Pancreas (tissue), 10 donors: ENCODE measurements at regions not wholly inside any gene's neighbourhood (a gene's known extent, or its start where the extent isn't known, plus 50 kb on each side); places are given as distances from the start of the nearest gene placed in this dataset.

ENCODE experiments used
- ATAC-seq, 4 donors: fragments of 200-7000 bp; cut with Tn5 transposase; one replicate each; pipeline versions ENCODE4 v1.8.0 to v1.9.1; 2020; ENCODE audit warnings: mild to moderate bottlenecking in 4 of 4, moderate library complexity in 4 of 4
- DNase-seq, 6 donors: peaks; one replicate each; pipeline ENCODE4 v3.0.0-alpha.2; 2020
- FAIRE-seq: peaks from 2 replicates; lab custom pipeline; 2012; peaks lifted over from hg19 to GRCh38; lab: Jason Lieb, UNC
- H3K27ac ChIP-seq, 4 donors: fragments of 200-600 bp; sonication (generic); 1 replicate in 3 of 4; 2 replicates in 1 of 4; pipeline versions ENCODE4 v1.5.0 to v1.8.0; 2020
- H3K27me3 ChIP-seq, 4 donors: fragments of 200-600 bp; one replicate each; pipeline ENCODE4 v1.8.0; 2021
- H3K36me3 ChIP-seq, 3 donors: fragments of 200-600 bp; sonication (generic) in 1 of 3; one replicate each; pipeline versions ENCODE4 v1.5.0 to v1.8.0; 2020 to 2021
- H3K4me1 ChIP-seq, 3 donors: fragments of 200-600 bp; one replicate each; pipeline ENCODE4 v1.8.0; 2021
- H3K4me3 ChIP-seq, 4 donors: fragments of 200-600 bp; sonication (generic) in 2 of 4; one replicate each; pipeline versions ENCODE4 v1.5.0 to v1.8.0; 2020 to 2021
- H3K9me3 ChIP-seq, 4 donors: fragments of 200-600 bp; one replicate each; pipeline ENCODE4 v1.8.0; 2021
- CTCF ChIP-seq, 4 donors: fragments of 200-600 bp; sonication (generic) in 3 of 4; IDR thresholded peaks; one replicate each; pipeline versions ENCODE4 v1.5.0 to v1.8.0; 2021; ENCODE audit warnings: antibody characterized with exemption in 4 of 4
- WGBS, 2 donors: extraction: QIAGEN DNeasy Blood & Tissue Kit; methylation state at CpG; one replicate each; pipeline ENCODE4 v1.1.7; 2013; 5-methylcytosine and 5-hydroxymethylcytosine counted together
- intact Hi-C, 3 donors: fragments of 100-400 bp; cut with DNase I; formaldehyde crosslinking; loops; one replicate each; pipeline versions ENCODE4 v1.11.1 to v1.14.2; 2022
- donor health status: healthy with polysubstance abuse.
- donor health status: DM: no; HTN: no; CAD: no; lungs with moderate emphysema.
- donor health status: DM: no; HTN: no; CAD: no.
- donor health status: control.
- donor health status: control.
- donor health status: Bipolar disorder and iron deficiency.
- donor health status: DM: yes; HTN: yes; CAD: no.
- donor health status: DM: no; HTN: no; CAD: no.
- donor health status: DM: no; HTN: no; CAD: no.
- donor health status: DM: yes; HTN: yes; CAD: no.

GRCh38 chr3:162546910-162547309, 1050.3 kb downstream of the OTOL1 start:
- no peaks in the 10 kb centered on the region for H3K36me3 ChIP-seq
- no peak overlapping the region for H3K4me3 ChIP-seq
- H3K27me3 ChIP-seq = no peaks in the 10 kb centered on the region
- no peak overlapping the region for H3K27ac ChIP-seq
- H3K4me1 ChIP-seq = no peaks in the 10 kb centered on the region
- no peaks in the 10 kb centered on the region for H3K9me3 ChIP-seq
- WGBS, 2 donors = 72 to 79% methylated on average over 2 of the region's 2 CpGs
- DNase-seq (no peak), FAIRE-seq (no peak), ATAC-seq (no peak)
- intact Hi-C loops = no loop called here
- TF ChIP-seq CTCF (IDR thresholded peaks at IDR 0.05) = no peak

GRCh38 chr3:162547321-162547720, 1050.7 kb downstream of the OTOL1 start:
- H3K4me1 ChIP-seq = no peaks in the 10 kb centered on the region
- ATAC-seq (no peak), DNase-seq (no peak), FAIRE-seq (no peak)
- WGBS, 2 donors = 59 to 76% methylated on average over 3 of the region's 3 CpGs
- H3K36me3 ChIP-seq = no peaks in the 10 kb centered on the region
- TF ChIP-seq CTCF (IDR thresholded peaks at IDR 0.05) = no peak
- intact Hi-C loops = no loop called here
- H3K4me3 ChIP-seq = no peak overlapping the region
- no peaks in the 10 kb centered on the region for H3K9me3 ChIP-seq
- H3K27ac ChIP-seq = no peak overlapping the region
- no peaks in the 10 kb centered on the region for H3K27me3 ChIP-seq

- H3K27ac ChIP-seq = no peak overlapping the region
- no peak for TF ChIP-seq CTCF (IDR thresholded peaks at IDR 0.05)
- no peaks in the 10 kb centered on the region for H3K27me3 ChIP-seq
- no peak for DNase-seq
- no peak for FAIRE-seq
- ATAC-seq = no peak
- no peaks in the 10 kb centered on the region for H3K4me1 ChIP-seq
- no peaks in the 10 kb centered on the region for H3K9me3 ChIP-seq
- no peak overlapping the region for H3K4me3 ChIP-seq
- intact Hi-C loops = no loop called here
- WGBS, 2 donors = 39 to 47% methylated on average over 3 of the region's 3 CpGs
- H3K36me3 ChIP-seq = no peaks in the 10 kb centered on the region
These were observed 1059.2 kb downstream of the OTOL1 start for GRCh38 chr3:162555761-162556160.

- intact Hi-C loops = no loop called here
- Histone ChIP-seq H3K4me3 (no peak overlapping the region), H3K36me3 (no peaks in the 10 kb centered on the region), H3K27ac (no peak overlapping the region), H3K4me1 (no peaks in the 10 kb centered on the region), H3K27me3 (no peaks in the 10 kb centered on the region), H3K9me3 (no peaks in the 10 kb centered on the region)
- no peak for TF ChIP-seq CTCF (IDR thresholded peaks at IDR 0.05)
- ATAC-seq (no peak), DNase-seq (no peak), FAIRE-seq (no peak)
- 54 to 66% methylated on average over 3 of the region's 3 CpGs for WGBS, 2 donors
These were observed 1061.4 kb downstream of the OTOL1 start for GRCh38 chr3:162558016-162558415.

- no peak for FAIRE-seq
- DNase-seq = no peak
- H3K4me1 ChIP-seq = no peaks in the 10 kb centered on the region
- H3K36me3 ChIP-seq = no peaks in the 10 kb centered on the region
- intact Hi-C loops = no loop called here
- H3K27ac ChIP-seq = no peak overlapping the region
- H3K27me3 ChIP-seq = no peaks in the 10 kb centered on the region
- no peak for TF ChIP-seq CTCF (IDR thresholded peaks at IDR 0.05)
- no peaks in the 10 kb centered on the region for H3K9me3 ChIP-seq
- ATAC-seq = no peak
- WGBS, 2 donors = 53 to 57% methylated on average over 2 of the region's 2 CpGs
- no peak overlapping the region for H3K4me3 ChIP-seq
These were observed 1072.1 kb downstream of the OTOL1 start for GRCh38 chr3:162568706-162569105.
